HPDE6-E6E7 (cell line): ENCODE measurements at regions not wholly inside any gene's neighbourhood (a gene's known extent, or its start where the extent isn't known, plus 50 kb on each side); places are given as distances from the start of the nearest gene placed in this dataset.
"Not testable (repeated sequence)": the region's sequence is repeated elsewhere in the genome, so short reads cannot be mapped to it uniquely, and the experiment has no call there.

ENCODE experiments used
- DNase-seq: peaks from one replicate; pipeline ENCODE4 v3.0.0; 2011; ENCODE audit warnings: missing footprints; ENCODE audit errors: extremely low spot score

DNA sequence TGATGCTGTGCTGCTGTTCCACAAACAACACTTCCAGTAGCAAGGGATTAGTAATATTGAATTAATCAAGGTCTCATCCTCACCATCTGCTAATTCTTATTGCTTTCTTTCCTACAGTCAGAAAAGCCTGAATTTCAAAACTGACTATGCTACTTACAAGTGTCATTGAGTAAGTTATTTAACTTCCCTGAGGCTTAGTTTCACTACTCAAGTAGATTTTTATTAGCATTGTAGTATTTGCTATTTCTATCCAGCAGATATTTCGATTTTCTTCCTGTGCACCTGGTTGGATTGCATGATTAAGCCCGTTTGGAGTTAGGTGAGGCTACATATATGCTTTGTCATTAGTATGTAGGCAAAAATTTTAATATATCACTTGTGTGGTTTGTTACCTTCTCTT lies 591.5 kb downstream of the TRHDE start:
- no peak for DNase-seq

GRCh38 chr12:72865921-72866320 lies 593.8 kb downstream of the TRHDE start:
- DNase-seq, result no peak

DNA sequence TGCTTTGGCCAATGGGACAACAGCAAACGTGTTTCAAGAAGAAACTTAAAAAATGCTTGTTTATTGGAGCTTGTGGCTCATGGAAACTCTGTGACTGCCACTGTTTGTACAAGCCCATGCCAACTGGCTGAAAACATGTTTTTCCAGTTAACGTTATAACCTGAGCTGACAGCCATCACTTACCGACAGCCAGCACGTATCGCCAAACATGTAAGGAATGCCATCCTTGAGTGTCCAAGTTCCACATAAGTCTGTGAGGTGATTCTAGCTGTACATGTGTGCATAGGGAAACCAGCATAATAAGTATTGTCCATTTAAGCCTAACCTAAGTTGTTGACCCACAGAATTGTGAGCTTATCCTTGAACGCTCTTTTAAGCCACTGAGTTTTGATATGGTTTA lies 596.9 kb downstream of the TRHDE start:
- DNase-seq, result no peak

DNA sequence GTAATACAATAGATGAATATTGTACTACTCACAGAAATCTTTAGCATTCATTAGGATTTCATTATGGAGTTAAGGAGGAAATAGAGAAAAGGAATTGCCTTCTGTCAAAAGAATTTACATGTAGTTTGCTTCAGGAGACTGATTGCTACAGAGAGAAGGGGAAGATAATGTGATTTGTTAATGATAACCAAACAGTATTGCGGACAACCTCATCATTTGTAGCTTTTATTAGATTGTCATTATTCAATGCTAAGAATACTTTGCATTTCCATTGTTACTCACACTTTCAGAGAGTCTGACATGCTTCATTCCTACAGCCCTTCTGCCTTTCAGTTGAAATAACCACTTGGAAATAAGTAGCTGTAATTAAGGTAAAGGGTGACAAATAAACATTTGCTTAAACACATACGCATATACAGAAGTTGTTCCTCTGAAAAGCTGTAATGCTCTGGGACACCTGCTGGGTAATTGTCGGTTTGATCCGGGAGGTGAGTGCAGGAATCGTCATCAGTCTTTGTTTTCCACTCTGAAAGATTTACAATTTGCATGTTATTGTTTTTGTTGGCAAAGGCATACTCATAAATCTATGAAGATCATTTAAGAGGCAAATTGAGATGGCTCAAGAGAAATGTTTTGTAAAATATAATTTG lies 600.2 kb downstream of the TRHDE start:
- DNase-seq, result no peak

GRCh38 chr12:72872996-72873395 lies 600.8 kb downstream of the TRHDE start:
- no peak for DNase-seq

DNA sequence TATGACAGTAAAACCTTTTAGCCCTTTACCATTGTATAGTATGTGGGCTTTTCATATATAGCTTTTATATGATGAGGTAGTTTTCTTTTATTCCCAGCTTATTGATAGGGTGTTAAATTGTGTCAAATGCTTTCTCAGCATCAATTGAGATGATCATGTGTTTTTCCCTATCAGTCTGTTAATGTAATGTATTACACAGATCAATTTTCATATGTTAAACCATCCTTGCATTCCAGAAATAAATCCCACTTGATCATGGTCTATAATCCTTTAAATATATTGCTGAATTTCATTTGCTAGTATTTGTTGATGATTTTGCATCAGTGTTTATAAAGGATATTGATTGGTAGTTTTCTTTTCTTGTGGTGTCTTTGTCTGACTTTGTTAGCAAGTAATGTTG lies 603.9 kb downstream of the TRHDE start:
- DNase-seq, result no peak

DNA sequence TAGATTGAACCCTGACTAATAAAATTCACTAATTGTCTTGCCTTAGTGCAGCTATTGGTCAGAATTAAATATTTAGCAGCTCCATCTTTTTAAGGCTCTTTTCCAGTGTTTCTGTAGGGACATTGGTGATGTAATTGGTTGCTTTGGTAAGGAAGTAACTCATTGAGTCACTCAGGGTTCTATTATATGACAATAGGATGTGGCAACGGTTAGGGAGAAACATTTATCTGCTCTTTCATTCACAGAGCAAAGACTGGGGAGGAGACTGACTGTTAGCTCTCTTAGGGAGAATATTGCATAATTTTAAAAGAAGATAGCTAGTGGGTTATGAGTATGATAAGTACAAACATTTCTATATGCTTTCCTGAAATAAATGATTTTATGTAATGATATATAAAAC lies 616.5 kb downstream of the TRHDE start:
- no peak for DNase-seq

DNA sequence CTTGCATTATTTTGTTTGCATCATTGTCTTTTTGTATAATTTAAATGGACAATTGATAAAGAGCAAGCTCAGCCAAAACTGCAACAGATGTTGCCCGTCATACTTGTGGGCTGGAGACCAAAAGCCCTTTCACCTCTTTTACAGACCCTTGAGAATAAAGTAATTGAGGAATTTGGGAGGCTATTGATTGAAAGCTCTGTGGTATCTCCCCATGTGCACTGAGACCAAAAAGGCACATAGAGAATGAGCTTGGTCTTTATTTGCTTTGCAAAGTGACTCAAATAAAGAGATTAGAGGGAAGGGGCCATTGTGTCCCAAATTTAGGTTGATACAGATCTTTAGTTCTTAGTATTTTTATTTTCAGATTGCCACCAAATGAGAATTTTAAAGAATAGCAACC lies 617.6 kb downstream of the TRHDE start:
- no peak for DNase-seq

DNA sequence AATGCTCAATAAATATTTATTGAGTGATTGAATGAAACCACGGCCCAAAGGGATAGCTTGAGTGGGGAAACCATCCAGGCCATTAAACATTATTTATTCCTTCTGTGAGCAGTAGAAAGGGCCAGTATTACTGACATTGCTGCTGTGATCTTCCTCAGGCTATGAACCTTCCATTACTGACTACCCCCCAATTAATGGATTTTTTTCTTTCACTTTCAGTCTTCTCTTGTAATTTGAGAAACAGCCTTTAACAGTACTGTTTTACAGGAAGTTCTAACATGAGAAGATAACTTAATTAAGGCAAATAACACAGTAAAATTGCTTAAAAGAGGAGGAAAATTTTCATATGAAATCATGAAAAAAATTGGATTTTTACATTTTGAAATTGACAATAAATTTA lies 629.5 kb downstream of the TRHDE start:
- no peak for DNase-seq

GRCh38 chr12:72925716-72926115 lies 653.5 kb downstream of the TRHDE start:
- no peak for DNase-seq

DNA sequence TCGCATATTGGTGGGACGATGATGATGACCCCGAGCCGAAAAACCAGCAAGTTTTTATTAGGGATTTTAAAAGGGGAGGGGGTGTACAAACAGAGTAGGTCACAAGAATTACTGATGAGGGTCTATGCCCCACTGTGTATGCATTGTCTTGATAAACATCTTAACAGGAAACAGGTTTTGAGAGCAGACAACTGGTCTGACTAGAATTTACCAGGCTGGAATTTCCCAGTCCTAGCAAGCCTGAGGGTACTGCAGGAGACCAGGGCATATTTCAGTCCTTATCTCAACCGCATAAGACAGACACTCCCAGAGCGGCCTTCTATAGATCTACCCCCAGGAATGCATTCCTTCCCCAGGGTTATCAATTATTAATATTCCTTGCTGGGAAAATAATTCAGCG lies 659.7 kb downstream of the TRHDE start:
- DNase-seq, result not testable (repeated sequence)

DNA sequence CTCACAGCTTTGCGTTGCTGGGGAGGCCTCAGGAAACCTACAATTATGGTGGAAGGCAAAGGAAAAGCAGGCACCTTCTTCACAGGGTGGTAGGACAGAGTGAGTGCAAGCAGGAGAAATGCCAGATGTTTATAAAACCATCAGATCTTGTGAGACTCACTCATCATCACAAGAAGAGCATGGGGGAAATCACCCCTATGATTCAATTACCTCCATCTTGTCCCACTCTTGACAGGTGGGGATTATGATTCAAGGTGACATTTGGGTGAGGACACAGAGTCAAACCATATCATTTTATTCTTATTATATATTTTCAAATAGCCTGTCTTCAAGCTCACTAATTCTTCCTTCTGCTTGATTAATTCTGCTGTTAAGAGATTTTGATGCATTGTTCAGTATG lies 665.3 kb downstream of the TRHDE start:
- DNase-seq, result no peak

DNA sequence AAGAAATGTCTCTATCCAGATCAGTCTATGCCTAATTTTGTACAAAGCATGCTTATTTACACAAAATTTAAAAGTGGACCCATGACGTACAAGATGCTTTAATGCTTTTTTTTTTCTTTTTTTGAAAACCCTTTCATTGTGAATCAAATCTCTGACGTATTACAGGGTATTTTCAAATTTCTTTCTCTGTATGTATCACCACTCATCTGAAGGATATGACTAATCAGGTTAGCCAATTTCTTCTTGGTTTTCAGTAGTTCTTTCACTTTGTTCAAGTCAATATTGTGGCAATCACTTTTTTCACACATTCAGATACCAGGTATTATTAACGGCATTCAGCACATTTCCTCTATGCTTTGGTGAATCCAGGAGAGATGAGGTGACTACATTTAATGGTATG lies 685.3 kb downstream of the TRHDE start:
- DNase-seq, result peak; percentile 25

GRCh38 chr12:72966684-72967083 lies 694.5 kb downstream of the TRHDE start:
- DNase-seq, result no peak

DNA sequence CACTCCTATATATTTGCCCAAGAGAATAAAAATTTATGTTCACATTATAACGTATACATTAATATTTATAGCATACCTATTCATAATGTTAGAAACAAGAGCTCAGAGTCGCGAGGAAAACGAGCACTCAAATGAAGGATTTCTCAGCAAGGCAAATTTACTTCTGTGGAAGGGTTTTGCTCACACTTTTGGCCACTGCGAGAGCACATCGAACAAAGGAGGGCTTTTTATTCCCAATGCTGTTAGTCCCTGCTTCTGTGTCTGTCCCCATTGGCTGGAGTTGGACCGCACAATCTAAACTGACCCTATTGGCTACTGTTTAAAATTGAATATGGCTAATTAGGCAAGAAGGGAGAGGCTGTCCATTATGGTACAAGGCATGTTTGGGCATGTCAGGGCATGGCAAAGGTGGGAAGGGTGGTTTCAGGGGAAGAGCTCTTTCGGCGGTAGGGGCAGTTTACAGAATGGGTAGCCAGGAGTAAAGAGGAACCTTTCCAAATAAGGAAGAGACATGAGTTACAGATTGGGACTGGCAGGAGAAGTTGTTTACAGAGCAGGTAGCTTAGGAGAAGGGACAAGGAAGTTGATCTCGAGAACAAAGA lies 702.9 kb downstream of the TRHDE start:
- no peak for DNase-seq

DNA sequence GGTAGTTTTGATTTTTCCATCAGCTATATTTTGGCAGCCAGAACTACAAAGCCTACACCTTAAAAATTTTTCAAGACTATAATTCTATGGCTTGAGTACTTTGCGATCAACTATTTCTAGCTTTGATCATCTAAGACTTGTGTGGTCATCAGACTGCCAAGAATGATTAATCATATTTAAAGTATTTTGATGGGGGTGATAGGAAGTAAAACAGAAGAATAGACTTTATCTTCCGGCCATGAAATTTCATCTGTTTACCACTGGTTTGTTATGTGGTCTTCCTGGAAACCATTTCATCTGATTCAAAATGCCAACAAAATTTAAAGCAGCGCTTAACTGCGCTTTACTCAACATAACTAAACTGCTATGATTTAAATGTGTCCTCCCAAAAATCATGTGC lies 706.8 kb downstream of the TRHDE start:
- no peak for DNase-seq

GRCh38 chr12:72982356-72982755 lies 710.2 kb downstream of the TRHDE start:
- no peak for DNase-seq

- DNase-seq, result no peak
Observed at GRCh38 chr12:72986963-72987362, 714.8 kb downstream of the TRHDE start.

DNA sequence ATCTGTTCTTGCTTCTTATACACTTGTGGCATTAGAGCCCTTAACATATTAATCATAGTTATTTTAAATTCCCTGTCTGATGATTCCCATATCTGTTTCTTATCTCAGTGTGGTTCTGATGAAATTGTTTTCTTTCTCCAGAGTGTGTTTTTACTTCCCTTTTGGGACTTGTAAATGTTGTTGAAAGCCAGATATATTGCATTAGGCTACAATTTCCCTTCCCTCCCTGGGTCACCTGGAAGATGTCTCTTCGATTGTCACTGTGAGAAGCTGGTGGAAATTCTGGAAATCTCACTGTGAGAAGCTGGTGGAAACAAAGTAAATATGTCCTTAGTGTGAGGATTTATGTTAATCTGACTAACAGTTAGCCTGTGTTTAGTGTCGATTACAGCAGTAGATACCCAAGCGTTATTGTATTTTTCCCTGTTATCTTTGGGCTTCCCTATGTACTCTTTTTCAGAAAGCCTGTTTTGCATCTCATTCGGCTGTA lies 717.3 kb downstream of the TRHDE start:
- DNase-seq, result no peak

DNA sequence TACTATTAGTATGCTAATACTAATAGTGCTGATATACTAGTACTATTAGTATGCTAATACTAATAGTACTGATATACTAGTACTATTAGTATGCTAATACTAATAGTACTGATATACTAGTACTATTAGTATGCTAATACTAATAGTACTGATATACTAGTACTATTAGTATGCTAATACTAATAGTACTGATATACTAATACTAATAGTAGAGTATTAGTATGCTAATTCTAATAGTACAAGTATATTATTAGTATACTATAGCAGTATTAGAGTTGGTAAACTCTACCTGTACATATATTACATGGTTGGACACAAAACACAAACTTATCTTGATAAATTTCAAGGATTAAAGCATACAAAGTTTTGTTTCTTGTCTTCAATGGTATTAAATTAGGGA lies 722.9 kb downstream of the TRHDE start:
- DNase-seq, result not testable (repeated sequence)

GRCh38 chr12:72995616-72996015 lies 723.4 kb downstream of the TRHDE start:
- no peak for DNase-seq

DNA sequence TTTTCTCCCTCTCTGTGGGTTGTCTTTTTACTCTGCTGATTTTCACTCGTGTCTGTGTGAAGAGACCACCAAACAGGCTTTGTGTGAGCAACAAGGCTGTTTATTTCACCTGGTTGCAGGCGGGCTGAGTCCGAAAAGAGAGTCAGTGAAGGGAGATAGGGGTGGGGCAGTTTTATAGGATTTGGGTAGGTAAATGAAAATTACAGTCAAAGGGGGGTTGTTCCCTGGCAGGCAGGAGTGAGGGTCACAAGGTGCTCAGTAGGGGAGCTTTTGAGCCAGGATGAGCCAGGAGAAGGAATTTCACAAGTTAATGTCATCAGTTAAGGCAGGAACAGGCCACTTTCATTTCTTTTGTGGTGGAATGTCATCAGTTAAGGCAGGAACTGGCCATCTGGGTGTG lies 729.6 kb downstream of the TRHDE start:
- DNase-seq, result not testable (repeated sequence)

GRCh38 chr12:73002504-73002903 lies 730.3 kb downstream of the TRHDE start:
- not testable (repeated sequence) for DNase-seq
